ENCODE measurements at regions not wholly inside any gene's neighbourhood (a gene's known extent, or its start where the extent isn't known, plus 50 kb on each side); places are given as distances from the start of the nearest gene placed in this dataset.

GRCh38 chr2:83016343-83017110 lies 1442.6 kb downstream of the SUCLG1 start:
- TF ChIP-seq CTCF (IDR thresholded peaks at IDR 0.05) (no peak), POLR2A (IDR thresholded peaks at IDR 0.05) (no peak)

All from ovary (tissue), 3 donors.